Glutamatergic neuron (in vitro differentiated cells): ENCODE measurements at regions not wholly inside any gene's neighbourhood (a gene's known extent, or its start where the extent isn't known, plus 50 kb on each side); places are given as distances from the start of the nearest gene placed in this dataset.

Experiments used
- DNase-seq: peaks from one replicate; pipeline ENCODE4 v3.0.0; 2022
- H3K27ac Mint-ChIP-seq: one replicate; pipeline ENCODE4 v1.8.0; 2020; ENCODE audit warnings: mild to moderate bottlenecking, mixed read lengths, inconsistent platforms; ENCODE audit not compliant: unreplicated experiment
- H3K27me3 Mint-ChIP-seq: one replicate; pipeline ENCODE4 v1.8.0; 2020; ENCODE audit warnings: mild to moderate bottlenecking, moderate library complexity, mixed read lengths, inconsistent platforms; ENCODE audit not compliant: unreplicated experiment
- H3K36me3 Mint-ChIP-seq: one replicate; pipeline ENCODE4 v1.8.0; 2020; ENCODE audit warnings: mild to moderate bottlenecking, mixed read lengths, inconsistent platforms; ENCODE audit not compliant: unreplicated experiment
- H3K4me1 Mint-ChIP-seq: one replicate; pipeline ENCODE4 v1.8.0; 2020; ENCODE audit warnings: mild to moderate bottlenecking, low read depth, mixed read lengths, inconsistent platforms; ENCODE audit not compliant: unreplicated experiment
- H3K4me3 Mint-ChIP-seq: one replicate; pipeline ENCODE4 v1.8.0; 2020; ENCODE audit warnings: mild to moderate bottlenecking, mixed read lengths, inconsistent platforms; ENCODE audit not compliant: unreplicated experiment
- H3K9me3 Mint-ChIP-seq: one replicate; pipeline ENCODE4 v1.8.0; 2020; ENCODE audit warnings: mild to moderate bottlenecking, moderate library complexity, mixed read lengths, inconsistent platforms; ENCODE audit not compliant: unreplicated experiment
- TF ChIP-seq, protein P1 (sequence below): fragments of 200-600 bp; sonication (generic); IDR thresholded peaks from one replicate; pipeline ENCODE4 v1.5.0; 2021; ENCODE audit not compliant: partially characterized antibody, unreplicated experiment

DNA sequence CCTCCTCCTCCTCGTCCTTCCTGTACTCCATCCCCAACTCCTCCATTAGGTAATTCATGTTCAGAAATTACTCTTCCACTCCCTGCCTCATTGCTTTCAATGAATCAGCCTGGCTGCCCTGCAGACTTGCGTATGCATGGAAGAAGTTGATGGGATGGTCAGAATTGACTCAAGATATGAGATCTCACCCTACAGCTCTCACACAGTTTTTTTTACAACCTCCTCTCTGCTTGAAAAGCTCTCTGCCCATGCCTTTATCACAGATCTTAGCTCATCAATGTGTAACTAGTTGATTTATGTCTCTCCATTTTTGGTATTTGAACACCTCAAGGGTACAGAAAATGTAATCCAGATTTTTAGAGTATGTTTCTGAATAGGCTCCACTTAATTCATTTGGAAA is 506.9 kb downstream of the TBC1D4 start:
- H3K36me3 Mint-ChIP-seq = no peaks in the 10 kb centered on the region
- no peak overlapping the region for H3K4me3 Mint-ChIP-seq
- H3K4me1 Mint-ChIP-seq = peaks cover 15% of the 10 kb centered on the region
- TF ChIP-seq, protein P1, sequence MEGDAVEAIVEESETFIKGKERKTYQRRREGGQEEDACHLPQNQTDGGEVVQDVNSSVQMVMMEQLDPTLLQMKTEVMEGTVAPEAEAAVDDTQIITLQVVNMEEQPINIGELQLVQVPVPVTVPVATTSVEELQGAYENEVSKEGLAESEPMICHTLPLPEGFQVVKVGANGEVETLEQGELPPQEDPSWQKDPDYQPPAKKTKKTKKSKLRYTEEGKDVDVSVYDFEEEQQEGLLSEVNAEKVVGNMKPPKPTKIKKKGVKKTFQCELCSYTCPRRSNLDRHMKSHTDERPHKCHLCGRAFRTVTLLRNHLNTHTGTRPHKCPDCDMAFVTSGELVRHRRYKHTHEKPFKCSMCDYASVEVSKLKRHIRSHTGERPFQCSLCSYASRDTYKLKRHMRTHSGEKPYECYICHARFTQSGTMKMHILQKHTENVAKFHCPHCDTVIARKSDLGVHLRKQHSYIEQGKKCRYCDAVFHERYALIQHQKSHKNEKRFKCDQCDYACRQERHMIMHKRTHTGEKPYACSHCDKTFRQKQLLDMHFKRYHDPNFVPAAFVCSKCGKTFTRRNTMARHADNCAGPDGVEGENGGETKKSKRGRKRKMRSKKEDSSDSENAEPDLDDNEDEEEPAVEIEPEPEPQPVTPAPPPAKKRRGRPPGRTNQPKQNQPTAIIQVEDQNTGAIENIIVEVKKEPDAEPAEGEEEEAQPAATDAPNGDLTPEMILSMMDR = no peak
- no peaks in the 10 kb centered on the region for H3K27me3 Mint-ChIP-seq
- H3K9me3 Mint-ChIP-seq = peaks cover 1% of the 10 kb centered on the region
- H3K27ac Mint-ChIP-seq = no peak overlapping the region
- no peak for DNase-seq

DNA sequence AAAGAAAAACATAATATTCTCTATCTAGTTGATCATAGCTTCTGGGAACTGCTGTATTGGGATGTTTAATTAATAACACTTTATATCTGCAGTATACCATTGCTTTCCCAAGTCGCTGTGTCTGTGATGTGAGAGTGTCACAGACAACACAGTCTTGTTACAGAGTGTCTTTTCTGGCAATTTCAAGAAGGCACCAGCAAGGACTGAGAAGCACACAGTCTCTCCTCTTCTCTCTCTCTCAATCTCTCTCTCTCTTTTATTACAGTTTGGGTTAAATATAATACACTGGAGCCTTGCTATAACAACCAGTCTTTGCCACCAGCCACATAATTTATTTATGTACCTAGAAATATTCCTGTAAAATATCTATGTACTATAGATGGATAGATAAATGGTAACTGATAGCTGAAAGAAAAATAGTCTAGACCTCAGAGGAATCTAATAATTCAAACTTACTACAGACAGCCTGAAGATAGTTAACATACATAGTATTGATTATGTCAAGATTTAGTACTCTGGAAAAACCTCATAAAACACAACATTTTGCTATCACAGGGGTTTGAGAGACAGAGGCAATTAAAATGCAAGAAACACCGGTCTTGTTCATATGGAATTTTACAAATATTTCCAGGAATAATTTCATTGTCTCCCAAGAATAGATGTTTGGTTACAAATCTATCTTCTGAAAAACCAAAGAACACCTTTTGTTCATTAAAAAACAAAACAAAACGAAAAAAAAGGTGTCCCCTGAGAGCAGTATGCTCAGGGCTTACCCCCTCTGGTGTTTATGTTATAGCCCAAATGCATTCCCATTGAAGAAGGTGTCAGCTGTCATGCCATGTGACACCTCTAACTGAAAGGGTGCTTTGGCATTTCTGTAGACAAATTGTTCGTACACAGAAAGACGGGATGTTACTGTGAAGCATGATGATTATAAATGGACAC is 507.8 kb downstream of the TBC1D4 start:
- Mint-ChIP-seq H3K36me3 (no peaks in the 10 kb centered on the region), H3K4me3 (no peak overlapping the region), H3K27me3 (no peaks in the 10 kb centered on the region), H3K4me1 (peaks cover 15% of the 10 kb centered on the region), H3K9me3 (peaks cover 1% of the 10 kb centered on the region), H3K27ac (no peak overlapping the region)
- no peak for DNase-seq
- TF ChIP-seq, protein P1 = no peak

GRCh38 chr13:74969419-74969818 is 512.5 kb downstream of the TBC1D4 start:
- H3K27me3 Mint-ChIP-seq = no peaks in the 10 kb centered on the region
- H3K4me3 Mint-ChIP-seq = no peak overlapping the region
- TF ChIP-seq, protein P1 = no peak
- no peak for DNase-seq
- no peaks in the 10 kb centered on the region for H3K36me3 Mint-ChIP-seq
- no peak overlapping the region for H3K27ac Mint-ChIP-seq
- H3K9me3 Mint-ChIP-seq = peaks cover 5% of the 10 kb centered on the region
- peaks cover 4% of the 10 kb centered on the region for H3K4me1 Mint-ChIP-seq

DNA sequence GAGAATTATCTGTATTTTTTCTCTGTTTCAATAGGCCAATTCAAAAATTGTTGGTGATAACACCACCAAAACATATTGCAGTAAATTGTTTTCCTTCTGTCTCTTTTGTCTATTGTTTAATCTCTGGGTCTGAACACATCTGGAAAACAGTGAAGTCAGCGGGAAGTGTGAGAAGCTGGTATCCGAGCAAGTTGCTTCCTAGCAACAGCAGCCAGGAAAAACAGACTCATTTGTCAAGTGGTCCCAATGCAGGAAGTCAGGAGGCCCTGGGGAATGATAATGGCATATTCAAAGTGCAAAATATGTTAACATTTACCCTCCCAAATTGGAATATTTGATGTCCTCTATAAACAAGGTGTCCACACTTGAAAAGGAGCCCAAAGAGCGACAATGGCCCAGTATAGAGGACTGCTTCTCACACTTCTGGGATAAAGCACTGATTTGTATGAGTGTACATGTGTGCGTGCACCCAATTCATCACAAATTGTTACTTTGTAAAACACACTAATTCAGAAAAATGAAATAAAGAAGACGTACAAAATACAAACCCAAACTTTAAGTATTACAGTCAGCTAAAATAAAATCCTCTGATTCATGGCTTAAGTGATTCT is 515.0 kb downstream of the TBC1D4 start:
- Mint-ChIP-seq H3K36me3 (no peaks in the 10 kb centered on the region), H3K27me3 (no peaks in the 10 kb centered on the region), H3K27ac (no peak overlapping the region), H3K4me3 (no peak overlapping the region), H3K4me1 (no peaks in the 10 kb centered on the region), H3K9me3 (peaks cover 4% of the 10 kb centered on the region)
- DNase-seq = no peak
- TF ChIP-seq, protein P1 = no peak

DNA sequence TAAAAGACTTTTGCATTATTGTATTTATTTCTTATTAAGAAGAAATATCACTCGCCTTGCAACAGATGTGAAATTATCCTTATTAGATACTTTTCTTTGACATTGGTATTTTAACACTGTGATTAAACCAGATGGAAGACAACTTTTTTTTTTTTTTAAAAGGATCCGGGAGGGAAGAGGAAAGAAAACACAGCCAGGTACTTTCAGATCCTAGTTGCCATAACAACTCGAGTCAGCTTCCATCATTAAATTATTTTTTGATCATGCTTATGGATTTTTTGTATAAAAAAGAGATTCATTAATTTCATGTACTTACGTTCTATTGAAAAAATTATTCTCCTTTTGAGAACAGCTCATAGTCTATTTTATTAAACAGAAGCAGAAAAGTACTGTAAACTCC is 515.7 kb downstream of the TBC1D4 start:
- no peaks in the 10 kb centered on the region for H3K27me3 Mint-ChIP-seq
- no peak for DNase-seq
- H3K9me3 Mint-ChIP-seq = peaks cover 4% of the 10 kb centered on the region
- H3K4me1 Mint-ChIP-seq = no peaks in the 10 kb centered on the region
- H3K36me3 Mint-ChIP-seq = no peaks in the 10 kb centered on the region
- TF ChIP-seq, protein P1 = no peak
- H3K4me3 Mint-ChIP-seq = no peak overlapping the region
- no peak overlapping the region for H3K27ac Mint-ChIP-seq
